ENCODE measurements at regions not wholly inside any gene's neighbourhood (a gene's known extent, or its start where the extent isn't known, plus 50 kb on each side); places are given as distances from the start of the nearest gene placed in this dataset.

- TF ChIP-seq ZFX (IDR thresholded peaks at IDR 0.05) (no peak), CTCF (conservative IDR thresholded peaks at IDR 0.05) (no peak)
- H3K27ac ChIP-seq: no peak overlapping the region
Observed at GRCh38 chr4:177680308-177680707, 238.1 kb upstream of the AGA start.

GRCh38 chr4:177681902-177682301 is 239.7 kb upstream of the AGA start:
- no peak overlapping the region for H3K27ac ChIP-seq
- no peak for TF ChIP-seq ZFX (IDR thresholded peaks at IDR 0.05)
- TF ChIP-seq CTCF (conservative IDR thresholded peaks at IDR 0.05): no peak

- TF ChIP-seq ZFX (IDR thresholded peaks at IDR 0.05): no peak
- TF ChIP-seq CTCF (conservative IDR thresholded peaks at IDR 0.05): no peak
- H3K27ac ChIP-seq: no peak overlapping the region
Observed at GRCh38 chr4:177687117-177687516, 244.9 kb upstream of the AGA start.

GRCh38 chr4:177692907-177693306 is 250.7 kb upstream of the AGA start:
- TF ChIP-seq CTCF (conservative IDR thresholded peaks at IDR 0.05) (no peak), ZFX (IDR thresholded peaks at IDR 0.05) (no peak)
- H3K27ac ChIP-seq: no peak overlapping the region

- TF ChIP-seq ZFX (IDR thresholded peaks at IDR 0.05): no peak
- no peak for TF ChIP-seq CTCF (conservative IDR thresholded peaks at IDR 0.05)
Observed at GRCh38 chr4:177696438-177696966, 254.3 kb upstream of the AGA start.

GRCh38 chr4:177699365-177700213 is 257.4 kb upstream of the AGA start:
- TF ChIP-seq CTCF (conservative IDR thresholded peaks at IDR 0.05) (no peak), ZFX (IDR thresholded peaks at IDR 0.05) (no peak)
- H3K27ac ChIP-seq: no peak overlapping the region

More at GRCh38 chr4:177696438-177696966, 254.3 kb upstream of the AGA start:
- no peak overlapping the region for H3K27ac ChIP-seq

- H3K27ac ChIP-seq: no peak overlapping the region
- TF ChIP-seq CTCF (conservative IDR thresholded peaks at IDR 0.05) (no peak), ZFX (IDR thresholded peaks at IDR 0.05) (no peak)
Observed at GRCh38 chr4:177706916-177707315, 264.7 kb upstream of the AGA start.

All from C4-2B (cell line).